Right lobe of liver (tissue), 4 donors: ENCODE measurements at regions not wholly inside any gene's neighbourhood (a gene's known extent, or its start where the extent isn't known, plus 50 kb on each side); places are given as distances from the start of the nearest gene placed in this dataset.

Experiments used
- POLR2A ChIP-seq: fragments of 450-650 bp; IDR thresholded peaks from one replicate; pipeline ENCODE4 v1.6.1; 2017; ENCODE audit warnings: antibody characterized with exemption, mild to moderate bottlenecking
- TF ChIP-seq, protein P1 (sequence below), 4 donors: fragments of 200-600 bp in 3 of 4; fragments of 450-650 bp in 1 of 4; IDR thresholded peaks; one replicate each; pipeline versions ENCODE4 v1.5.1 to v1.8.0; 2016 to 2022; ENCODE audit warnings: antibody characterized with exemption in 4 of 4, mild to moderate bottlenecking in 2 of 4
- donor health status: DM: no; HTN: no; CAD: no.
- donor health status: DM: no; HTN: no; CAD: no.
- donor health status: DM: no; HTN: yes; CAD: no.

DNA sequence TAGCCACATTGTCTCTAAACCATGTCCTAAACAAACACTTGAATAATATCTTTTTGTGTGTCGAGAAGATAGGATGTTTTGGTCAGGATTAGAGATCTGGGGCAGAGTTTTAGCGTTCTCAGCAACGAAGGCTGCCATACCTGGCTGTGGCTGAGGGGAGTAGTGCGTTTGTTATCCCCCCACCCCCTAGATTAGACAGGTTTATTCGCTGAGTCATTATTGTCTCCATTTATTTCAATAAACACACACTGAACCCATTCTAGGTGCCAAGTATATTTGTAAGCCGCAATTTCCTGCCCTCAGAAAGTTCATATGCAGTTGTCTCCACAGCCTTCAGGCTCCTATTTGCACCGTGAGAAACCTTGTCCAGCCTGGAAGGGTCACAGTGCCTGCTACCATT lies 1684.8 kb upstream of the TENM3 start:
- TF ChIP-seq, protein P1, sequence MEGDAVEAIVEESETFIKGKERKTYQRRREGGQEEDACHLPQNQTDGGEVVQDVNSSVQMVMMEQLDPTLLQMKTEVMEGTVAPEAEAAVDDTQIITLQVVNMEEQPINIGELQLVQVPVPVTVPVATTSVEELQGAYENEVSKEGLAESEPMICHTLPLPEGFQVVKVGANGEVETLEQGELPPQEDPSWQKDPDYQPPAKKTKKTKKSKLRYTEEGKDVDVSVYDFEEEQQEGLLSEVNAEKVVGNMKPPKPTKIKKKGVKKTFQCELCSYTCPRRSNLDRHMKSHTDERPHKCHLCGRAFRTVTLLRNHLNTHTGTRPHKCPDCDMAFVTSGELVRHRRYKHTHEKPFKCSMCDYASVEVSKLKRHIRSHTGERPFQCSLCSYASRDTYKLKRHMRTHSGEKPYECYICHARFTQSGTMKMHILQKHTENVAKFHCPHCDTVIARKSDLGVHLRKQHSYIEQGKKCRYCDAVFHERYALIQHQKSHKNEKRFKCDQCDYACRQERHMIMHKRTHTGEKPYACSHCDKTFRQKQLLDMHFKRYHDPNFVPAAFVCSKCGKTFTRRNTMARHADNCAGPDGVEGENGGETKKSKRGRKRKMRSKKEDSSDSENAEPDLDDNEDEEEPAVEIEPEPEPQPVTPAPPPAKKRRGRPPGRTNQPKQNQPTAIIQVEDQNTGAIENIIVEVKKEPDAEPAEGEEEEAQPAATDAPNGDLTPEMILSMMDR (IDR thresholded peaks at IDR 0.05): no peak
- TF ChIP-seq POLR2A: no peak
